NCI-H446 (cell line): ENCODE measurements at regions not wholly inside any gene's neighbourhood (a gene's known extent, or its start where the extent isn't known, plus 50 kb on each side); places are given as distances from the start of the nearest gene placed in this dataset.
A peak's percentile ranks its signal among the peaks of the same experiment; 100 is the strongest.
"Not testable (repeated sequence)": the region's sequence is repeated elsewhere in the genome, so short reads cannot be mapped to it uniquely, and the experiment has no call there.

Experiments used
- DNase-seq, 2 experiments: peaks; one replicate each; lab custom pipeline; 2025; lab: John Stamatoyannopoulos, UW

DNA sequence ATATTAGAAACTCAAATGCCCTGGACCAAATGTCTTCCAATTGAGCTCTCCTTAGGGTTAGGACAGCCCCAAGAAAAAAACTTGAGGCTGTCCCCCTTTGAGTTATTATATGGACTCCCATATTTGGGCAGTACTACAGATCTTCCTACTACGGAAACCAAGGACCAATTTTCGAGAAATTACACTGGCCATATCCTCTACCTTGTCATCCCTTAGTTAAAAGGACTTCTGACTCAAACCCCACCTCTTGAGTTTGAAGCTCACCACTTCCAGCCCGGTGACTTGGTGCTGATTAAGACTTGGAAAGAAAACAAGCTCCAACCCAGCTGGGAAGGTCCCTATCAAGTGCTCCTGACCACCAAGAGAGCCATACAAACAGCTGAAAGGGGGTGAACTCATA lies 497.0 kb upstream of the GRAMD2B start:
- DNase-seq, result no peak

DNA sequence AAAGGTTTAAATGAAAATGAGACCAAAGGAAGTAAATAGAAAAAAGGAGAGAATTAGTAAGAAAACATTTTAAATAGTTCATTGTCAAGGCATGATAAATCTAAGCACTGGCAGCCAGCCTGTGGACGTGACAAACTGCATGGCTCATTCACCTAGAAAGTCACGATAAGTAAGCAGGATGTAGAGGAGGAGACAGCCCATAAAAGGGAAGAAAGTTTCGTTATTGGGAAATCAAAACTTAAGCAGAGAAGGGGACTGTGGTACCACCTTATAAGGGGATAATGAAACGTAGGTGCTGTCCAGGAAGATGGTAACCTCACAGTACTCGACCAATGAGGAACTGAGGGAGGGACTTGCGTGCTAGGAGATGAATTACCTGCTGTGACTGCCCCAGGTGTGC lies 494.5 kb upstream of the GRAMD2B start:
- no peak for DNase-seq

GRCh38 chr5:125950012-125950615 lies 473.1 kb upstream of the GRAMD2B start:
- DNase-seq, result no peak

- no peak for DNase-seq
Measured at GRCh38 chr5:125961150-125961549, 462.1 kb upstream of the GRAMD2B start.

- no peak for DNase-seq
Measured at GRCh38 chr5:125965577-125965976, 457.6 kb upstream of the GRAMD2B start.

DNA sequence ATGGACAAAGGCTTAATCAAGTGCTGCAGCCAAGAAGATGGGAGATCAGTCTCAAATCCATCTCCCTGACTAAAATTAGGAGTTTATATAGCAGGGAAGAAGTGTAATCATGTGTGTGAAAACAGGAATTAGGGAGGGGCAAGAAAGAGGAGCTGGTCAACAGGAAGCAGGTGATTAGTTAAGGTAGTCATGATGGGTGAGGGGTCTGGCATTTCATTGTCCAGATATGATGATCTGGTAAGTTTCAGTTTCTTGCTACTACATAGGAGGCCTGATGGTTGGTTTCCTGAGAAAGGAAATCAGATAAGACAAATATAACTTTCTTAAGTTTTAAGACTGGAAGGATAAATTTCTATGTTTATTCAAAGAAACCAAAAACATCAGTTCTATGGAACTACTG lies 455.6 kb upstream of the GRAMD2B start:
- DNase-seq, result no peak

- DNase-seq, result no peak
Measured at GRCh38 chr5:125969011-125969813, 454.0 kb upstream of the GRAMD2B start.

DNA sequence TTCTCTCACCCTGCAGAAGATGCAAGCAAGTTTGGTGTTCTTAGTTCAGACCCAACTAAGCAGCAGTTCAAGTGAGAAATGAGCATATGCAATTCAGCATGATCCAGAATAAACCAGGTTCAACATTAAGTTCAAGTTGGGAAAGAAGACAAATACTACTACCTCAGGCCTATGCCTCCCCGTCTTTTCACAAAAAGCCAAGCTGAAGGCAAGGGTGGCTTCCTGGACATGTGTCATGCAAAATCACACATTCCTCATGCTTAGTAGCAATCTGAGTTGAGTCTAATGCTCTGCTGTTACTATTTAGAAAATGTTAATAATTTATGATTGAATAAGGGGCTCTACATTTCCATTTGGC lies 453.4 kb upstream of the GRAMD2B start:
- no peak for DNase-seq

DNA sequence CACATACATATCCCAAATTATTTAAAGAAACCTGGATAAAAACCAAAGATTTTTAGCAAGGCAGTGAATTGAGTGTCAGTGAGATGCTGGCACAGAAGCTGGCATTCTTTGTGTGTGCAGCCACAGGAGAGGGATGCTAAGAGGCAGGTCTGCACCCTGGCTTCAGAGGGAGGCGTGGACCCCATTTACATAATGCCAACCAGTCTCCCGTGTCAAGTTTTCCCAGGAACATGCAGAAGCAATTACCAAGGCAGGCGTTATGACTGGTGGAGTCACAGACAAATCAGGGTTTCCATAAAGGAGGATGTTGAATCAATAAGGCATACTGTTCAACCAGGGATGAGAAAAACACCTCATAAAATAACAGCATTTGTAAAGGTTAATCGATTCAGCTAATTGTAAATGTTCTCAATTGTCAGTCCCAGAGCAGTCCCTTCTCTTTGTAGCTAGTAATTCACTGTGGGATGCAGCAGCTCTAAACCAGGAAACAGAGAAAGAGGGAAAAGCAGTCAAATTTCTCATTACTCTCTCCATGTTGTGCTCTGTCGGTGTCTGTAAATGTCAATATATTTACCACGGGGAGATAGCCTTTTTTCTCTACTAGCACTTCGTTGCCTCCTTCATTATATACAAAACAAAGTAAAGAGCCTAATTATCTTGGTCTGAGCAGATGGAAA lies 452.4 kb upstream of the GRAMD2B start:
- DNase-seq, result no peak

DNA sequence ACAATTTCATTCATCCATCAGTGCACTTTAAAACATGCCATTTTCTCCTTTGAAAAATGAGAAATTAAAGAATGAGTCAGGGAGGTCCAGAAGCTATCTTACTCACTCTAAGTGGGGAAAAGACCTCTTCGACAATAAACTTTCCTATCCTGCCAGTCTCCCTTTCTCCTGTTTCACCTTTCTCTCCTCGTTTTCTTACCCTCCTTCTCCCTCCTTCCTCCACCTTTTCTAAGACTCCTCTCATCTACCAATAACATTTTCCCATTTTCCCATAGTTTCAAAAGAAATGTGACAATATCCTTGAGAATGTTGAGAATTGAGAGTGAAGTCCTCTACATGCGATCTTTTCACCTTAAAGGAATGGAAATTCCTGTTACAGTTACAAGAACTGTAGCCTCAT lies 450.5 kb upstream of the GRAMD2B start:
- DNase-seq, result no peak

DNA sequence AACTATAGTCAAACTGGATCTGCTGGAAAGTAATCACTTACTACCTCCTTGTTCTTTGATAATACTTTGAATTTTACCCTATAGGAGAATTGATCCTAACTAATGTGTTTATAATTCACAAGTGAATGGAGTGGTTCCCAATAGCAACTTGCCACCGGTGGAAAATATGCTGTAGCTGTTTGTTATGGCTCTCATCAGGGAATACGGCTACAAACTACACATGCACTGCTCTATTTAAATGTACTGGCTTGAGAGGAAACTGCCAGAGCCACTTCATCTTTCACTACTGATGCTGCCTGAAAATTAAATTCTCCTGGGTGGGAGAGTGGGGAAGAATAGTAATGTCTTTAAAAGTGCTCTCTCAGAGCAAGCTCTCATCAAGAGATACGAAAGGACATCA lies 448.5 kb upstream of the GRAMD2B start:
- DNase-seq, result no peak

DNA sequence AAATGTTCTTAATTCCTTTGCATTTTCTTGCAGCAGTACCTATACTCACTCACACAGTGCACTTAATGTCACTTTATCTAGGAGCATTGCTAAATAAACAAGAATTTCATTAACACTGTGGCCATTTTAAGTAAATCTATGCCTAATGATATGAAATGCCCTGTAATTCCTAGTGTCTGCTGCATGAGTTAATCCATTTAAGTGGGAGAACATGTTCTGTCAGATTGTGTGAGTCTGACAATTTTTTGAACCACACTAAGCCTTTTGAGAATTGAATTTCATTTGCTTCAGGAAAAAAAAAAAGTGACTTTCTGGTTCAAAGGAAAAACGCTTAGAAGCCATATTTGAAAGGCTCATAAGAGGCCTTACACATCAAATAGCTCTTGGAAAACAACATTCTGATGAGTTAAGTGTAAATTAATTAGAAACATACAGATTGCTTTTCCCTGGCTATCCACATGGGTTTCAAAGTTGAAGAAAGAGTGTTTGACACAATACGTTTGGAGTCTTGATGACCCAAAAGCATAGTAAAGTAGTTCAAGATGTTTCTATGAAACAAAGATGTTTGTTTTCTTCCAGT lies 446.7 kb upstream of the GRAMD2B start:
- DNase-seq, result no peak

- no peak for DNase-seq
Measured at GRCh38 chr5:125978015-125978414, 445.2 kb upstream of the GRAMD2B start.

DNA sequence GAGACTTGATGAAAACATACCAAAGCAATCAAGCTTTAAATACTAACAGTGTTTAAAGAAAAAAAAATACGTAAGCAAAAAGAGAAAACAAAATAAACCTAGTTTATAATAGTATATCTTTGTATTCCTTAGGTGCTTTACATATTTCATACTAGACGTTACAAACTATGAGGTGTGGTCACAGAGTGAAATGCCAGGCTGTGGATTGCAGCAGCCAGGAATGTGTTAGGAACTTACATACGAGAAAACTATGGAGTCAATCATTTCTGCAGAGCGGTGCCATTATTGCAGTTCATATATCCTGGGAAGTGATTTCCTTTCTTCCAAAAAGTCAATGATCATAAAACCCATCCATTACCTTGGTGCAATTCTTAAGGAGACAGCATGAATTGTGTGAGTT lies 443.6 kb upstream of the GRAMD2B start:
- DNase-seq, result no peak

DNA sequence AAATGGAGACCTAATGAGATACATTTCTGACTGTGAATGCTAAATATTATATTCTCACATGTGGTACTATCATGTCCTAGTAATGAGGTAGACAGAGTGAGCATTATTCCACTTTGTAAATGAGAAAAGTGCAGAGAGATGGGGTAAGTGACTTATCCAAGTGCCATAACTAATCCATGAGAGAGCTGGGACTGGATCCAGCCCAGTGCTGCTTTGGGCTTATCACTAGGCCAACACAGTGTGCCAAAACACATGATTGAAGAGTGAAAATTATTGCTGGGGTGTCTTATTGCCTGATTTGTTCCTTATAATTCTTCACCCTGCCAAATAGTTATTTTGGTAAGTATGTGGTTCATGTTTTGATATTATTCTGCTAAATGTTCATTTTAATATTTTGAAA lies 442.2 kb upstream of the GRAMD2B start:
- DNase-seq, result peak in 1 of 2 experiments; percentile 10

- DNase-seq, result no peak
Measured at GRCh38 chr5:125987677-125988255, 435.4 kb upstream of the GRAMD2B start.

DNA sequence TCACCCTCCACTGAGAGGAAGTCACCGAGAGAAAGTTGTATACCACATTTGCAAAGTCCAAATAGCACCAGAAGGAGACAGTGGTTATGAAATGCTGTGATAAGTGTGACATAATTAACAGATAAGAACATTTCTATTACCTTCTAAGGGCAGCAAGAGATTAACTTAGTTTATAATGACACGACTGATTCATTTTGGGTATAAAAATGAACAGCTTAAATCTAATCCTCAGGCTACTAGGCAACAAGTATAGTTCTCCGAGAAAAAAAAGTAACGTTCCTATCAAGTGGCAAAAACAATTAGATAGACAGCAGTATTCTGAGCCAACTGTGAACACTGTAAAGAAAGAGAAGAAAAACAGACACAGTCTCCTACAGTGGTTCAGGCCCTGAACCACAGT lies 431.2 kb upstream of the GRAMD2B start:
- no peak for DNase-seq

GRCh38 chr5:125999271-126000030 lies 423.8 kb upstream of the GRAMD2B start:
- DNase-seq, result not testable (repeated sequence)

- no peak for DNase-seq
Measured at GRCh38 chr5:126000507-126000906, 422.7 kb upstream of the GRAMD2B start.

GRCh38 chr5:126002222-126002897 lies 420.8 kb upstream of the GRAMD2B start:
- peak; percentile 90 to 92 for DNase-seq

- peak; percentile 81 to 92 for DNase-seq
Measured at GRCh38 chr5:126003309-126003708, 419.9 kb upstream of the GRAMD2B start.
